MM.1S (cell line): ENCODE measurements at regions not wholly inside any gene's neighbourhood (a gene's known extent, or its start where the extent isn't known, plus 50 kb on each side); places are given as distances from the start of the nearest gene placed in this dataset.

Experiments
- CTCF ChIP-seq: fragments of 300-600 bp; sonication (generic); IDR thresholded peaks from 2 replicates; pipeline ENCODE4 v1.5.1; 2016; ENCODE audit warnings: antibody characterized with exemption, low read length, mixed read lengths
- EZH2 ChIP-seq: fragments of 300-600 bp; sonication (generic); optimal IDR thresholded peaks from 2 replicates; pipeline ENCODE3; 2017; ENCODE audit warnings: low read depth, mild to moderate bottlenecking, antibody characterized with exemption, low read length, mixed read lengths
- EZH2phosphoT487 ChIP-seq: fragments of 300-600 bp; sonication (generic); IDR thresholded peaks from 2 replicates; pipeline ENCODE4 v1.6.1; 2018; ENCODE audit warnings: antibody characterized with exemption, low read length

- no peak for TF ChIP-seq EZH2phosphoT487
- no peak for TF ChIP-seq CTCF
- no peak for TF ChIP-seq EZH2
Observed at GRCh38 chr17:52298881-52299280, 140.4 kb upstream of the CA10 start.
